MM.1S (cell line): ENCODE measurements at regions not wholly inside any gene's neighbourhood (a gene's known extent, or its start where the extent isn't known, plus 50 kb on each side); places are given as distances from the start of the nearest gene placed in this dataset.
"Not testable (repeated sequence)": the region's sequence is repeated elsewhere in the genome, so short reads cannot be mapped to it uniquely, and the experiment has no call there.

Experiments
- DNase-seq: peaks from one replicate; pipeline ENCODE4 v3.0.0-alpha.2; 2015
- H2AFZ ChIP-seq: fragments of 300-600 bp; sonication (generic); 2 replicates; pipeline ENCODE4 v1.6.0; 2016; ENCODE audit warnings: antibody characterized with exemption, low read length
- H3F3A ChIP-seq: fragments of 300-600 bp; sonication (generic); 2 replicates; pipeline ENCODE4 v1.6.1; 2016; ENCODE audit warnings: mild to moderate bottlenecking, antibody characterized with exemption, low read length, moderate library complexity, mixed read lengths; ENCODE audit not compliant: insufficient read depth
- H3K27ac ChIP-seq: fragments of 300-600 bp; sonication (generic); 2 replicates; pipeline ENCODE4 v1.5.1; 2016; ENCODE audit warnings: mild to moderate bottlenecking, low read length
- H3K27me3 ChIP-seq: fragments of 300-600 bp; sonication (generic); replicated peaks from 2 replicates; pipeline ENCODE4 v1.6.0; 2016; ENCODE audit warnings: low read length; ENCODE audit not compliant: insufficient read depth
- H3K36me3 ChIP-seq: fragments of 300-600 bp; sonication (generic); replicated peaks from 2 replicates; pipeline ENCODE4 v1.6.1; 2016; ENCODE audit warnings: mild to moderate bottlenecking, low read length, mixed read lengths; ENCODE audit not compliant: insufficient read depth
- H3K4me1 ChIP-seq: fragments of 300-600 bp; sonication (generic); 2 replicates; pipeline ENCODE4 v1.6.1; 2016; ENCODE audit warnings: low read length, mixed read lengths
- H3K4me2 ChIP-seq: fragments of 300-600 bp; sonication (generic); 2 replicates; pipeline ENCODE4 v1.6.0; 2016; ENCODE audit warnings: low read depth, low read length
- H3K4me3 ChIP-seq: fragments of 300-600 bp; sonication (generic); 2 replicates; pipeline ENCODE4 v1.5.1; 2016; ENCODE audit warnings: low read length, mixed read lengths
- H3K79me2 ChIP-seq: fragments of 300-600 bp; sonication (generic); 2 replicates; pipeline ENCODE4 v1.6.1; 2016; ENCODE audit warnings: mixed run types, low read length, mixed read lengths
- H3K9ac ChIP-seq: fragments of 300-600 bp; sonication (generic); 2 replicates; pipeline ENCODE4 v1.6.1; 2016; ENCODE audit warnings: low read length, mixed read lengths
- H3K9me2 ChIP-seq: fragments of 300-600 bp; sonication (generic); replicated peaks from 2 replicates; pipeline ENCODE4 v1.6.1; 2016; ENCODE audit warnings: mild to moderate bottlenecking, low read length, mixed read lengths; ENCODE audit not compliant: insufficient read depth
- H3K9me3 ChIP-seq: fragments of 300-600 bp; sonication (generic); replicated peaks from 2 replicates; pipeline ENCODE4 v1.6.1; 2016; ENCODE audit warnings: mild to moderate bottlenecking, low read length, mixed read lengths; ENCODE audit not compliant: insufficient read depth
- H4K20me1 ChIP-seq: fragments of 300-600 bp; sonication (generic); 2 replicates; pipeline ENCODE4 v1.6.1; 2016; ENCODE audit warnings: mild to moderate bottlenecking, low read length, moderate library complexity, mixed read lengths; ENCODE audit not compliant: insufficient read depth
- CTCF ChIP-seq: fragments of 300-600 bp; sonication (generic); IDR thresholded peaks from 2 replicates; pipeline ENCODE4 v1.5.1; 2016; ENCODE audit warnings: antibody characterized with exemption, low read length, mixed read lengths
- EZH2 ChIP-seq: fragments of 300-600 bp; sonication (generic); optimal IDR thresholded peaks from 2 replicates; pipeline ENCODE3; 2017; ENCODE audit warnings: low read depth, mild to moderate bottlenecking, antibody characterized with exemption, low read length, mixed read lengths
- EZH2phosphoT487 ChIP-seq: fragments of 300-600 bp; sonication (generic); IDR thresholded peaks from 2 replicates; pipeline ENCODE4 v1.6.1; 2018; ENCODE audit warnings: antibody characterized with exemption, low read length

DNA sequence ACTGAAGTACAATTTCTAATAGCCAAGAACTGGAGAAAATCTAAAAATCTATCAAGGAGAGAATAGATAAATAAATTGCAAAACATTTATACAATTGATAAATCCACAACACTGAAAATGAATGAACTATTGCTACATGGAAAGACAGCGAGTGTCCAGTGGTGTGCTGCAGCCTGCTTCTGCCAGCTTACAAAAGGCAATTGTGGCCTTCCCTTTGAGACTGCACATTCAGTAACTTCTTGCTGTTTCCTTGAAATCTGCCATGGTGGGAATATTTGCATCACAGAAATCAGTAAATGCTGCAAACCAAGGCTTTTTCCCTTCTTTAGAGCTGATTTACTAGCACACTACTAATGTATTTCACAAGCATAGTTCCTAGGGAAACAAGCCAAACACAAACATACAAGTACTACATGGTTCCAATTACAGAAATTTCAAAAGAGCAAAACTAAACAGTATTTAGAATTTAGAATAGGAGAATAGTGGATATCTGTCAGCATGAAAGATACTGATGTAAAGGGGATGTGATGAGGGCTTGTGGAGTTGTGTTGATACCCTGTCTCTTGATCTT is 76.9 kb upstream of the TRIM77 start:
- Histone ChIP-seq H4K20me1 (no peaks in the 10 kb centered on the region), H3K79me2 (no peaks in the 10 kb centered on the region), H3K4me1 (no peaks in the 10 kb centered on the region), H3K9me2 (no peaks in the 10 kb centered on the region), H3K27ac (no peak overlapping the region), H3K27me3 (no peaks in the 10 kb centered on the region), H3K4me3 (no peak overlapping the region), H2AFZ (no peak overlapping the region), H3K4me2 (no peak overlapping the region), H3F3A (no peaks in the 10 kb centered on the region), H3K36me3 (no peaks in the 10 kb centered on the region), H3K9me3 (no peaks in the 10 kb centered on the region), H3K9ac (no peak overlapping the region)
- TF ChIP-seq EZH2 (no peak), CTCF (no peak), EZH2phosphoT487 (no peak)
- DNase-seq: no peak

DNA sequence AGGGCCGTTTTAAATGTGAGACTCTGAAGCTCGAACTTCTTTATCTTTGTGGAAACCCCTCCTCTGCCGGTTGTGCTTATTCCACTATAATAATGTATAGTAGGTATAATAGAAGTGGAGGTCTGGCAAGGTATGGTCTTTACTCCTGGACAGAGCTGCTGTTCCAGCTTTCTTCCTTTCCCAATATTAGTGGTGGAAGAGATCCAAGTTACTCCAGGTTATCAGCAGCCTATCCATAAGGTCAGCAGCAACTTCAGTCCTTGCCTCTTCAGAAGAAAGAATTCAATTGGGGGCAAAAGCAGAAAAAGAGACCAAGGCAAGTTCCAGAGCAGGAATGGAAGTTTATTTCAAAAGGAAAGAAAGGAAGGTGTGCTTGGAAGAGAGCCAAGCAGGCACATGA is 69.3 kb upstream of the TRIM77 start:
- not testable (repeated sequence) for H3K9me2 ChIP-seq, H3K4me2 ChIP-seq, H3K79me2 ChIP-seq, H3F3A ChIP-seq, H3K9ac ChIP-seq, H3K4me3 ChIP-seq, H3K27ac ChIP-seq, H2AFZ ChIP-seq, H3K9me3 ChIP-seq, H3K27me3 ChIP-seq, H4K20me1 ChIP-seq, DNase-seq, H3K36me3 ChIP-seq, H3K4me1 ChIP-seq

- not testable (repeated sequence) for DNase-seq, H3K4me3 ChIP-seq, H3K4me1 ChIP-seq, H3K9me3 ChIP-seq, H3K9ac ChIP-seq, H2AFZ ChIP-seq, H3K9me2 ChIP-seq, H3K27me3 ChIP-seq, H4K20me1 ChIP-seq, H3K79me2 ChIP-seq, H3K36me3 ChIP-seq, H3K4me2 ChIP-seq, H3F3A ChIP-seq, H3K27ac ChIP-seq
These were observed 61.9 kb upstream of the TRIM77 start for GRCh38 chr11:89648232-89648631.

- not testable (repeated sequence) for H3K9me3 ChIP-seq, H3K27me3 ChIP-seq, H4K20me1 ChIP-seq, H3K4me1 ChIP-seq, H3K4me2 ChIP-seq, H3K36me3 ChIP-seq, H3F3A ChIP-seq, H3K27ac ChIP-seq, H3K79me2 ChIP-seq, H3K9ac ChIP-seq, DNase-seq, H3K9me2 ChIP-seq, H3K4me3 ChIP-seq, H2AFZ ChIP-seq
These were observed 61.1 kb upstream of the TRIM77 start for GRCh38 chr11:89648996-89649395.

DNA sequence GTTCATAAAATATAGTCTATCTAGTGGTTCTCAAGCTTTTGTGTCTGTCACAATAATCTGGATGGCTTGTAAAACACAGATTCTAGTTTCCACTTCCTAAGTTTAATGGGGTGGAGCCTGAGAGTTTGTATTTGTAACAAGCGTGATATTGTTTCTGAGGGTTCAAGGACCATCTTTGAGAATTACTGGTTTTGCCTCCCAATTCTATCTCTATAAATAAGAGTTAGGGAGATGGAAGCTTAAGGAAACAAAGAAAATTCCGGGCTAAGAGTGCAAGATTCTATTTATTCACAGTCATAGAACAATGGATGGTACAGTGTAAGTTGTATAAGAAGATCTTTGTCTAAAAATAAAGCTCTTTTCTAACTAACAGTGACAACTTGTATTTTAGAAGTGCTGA is 55.4 kb upstream of the TRIM77 start:
- not testable (repeated sequence) for H3K9me3 ChIP-seq, H3K4me2 ChIP-seq, DNase-seq, H3K27ac ChIP-seq, H3F3A ChIP-seq, H3K27me3 ChIP-seq, H3K79me2 ChIP-seq, H3K9me2 ChIP-seq, H3K36me3 ChIP-seq, H4K20me1 ChIP-seq, H3K4me3 ChIP-seq, H3K9ac ChIP-seq, H3K4me1 ChIP-seq, H2AFZ ChIP-seq

GRCh38 chr11:89658767-89659166 is 51.3 kb upstream of the TRIM77 start:
- not testable (repeated sequence) for H3K27ac ChIP-seq, H3K79me2 ChIP-seq, H3K9me2 ChIP-seq, H3K4me1 ChIP-seq, DNase-seq, H3F3A ChIP-seq, H3K4me2 ChIP-seq, H3K4me3 ChIP-seq, H3K27me3 ChIP-seq, H3K36me3 ChIP-seq, H2AFZ ChIP-seq, H3K9ac ChIP-seq, H3K9me3 ChIP-seq, H4K20me1 ChIP-seq

GRCh38 chr11:89659414-89659813 is 50.7 kb upstream of the TRIM77 start:
- not testable (repeated sequence) for H3K27me3 ChIP-seq, DNase-seq, H3F3A ChIP-seq, H3K4me3 ChIP-seq, H3K9me2 ChIP-seq, H4K20me1 ChIP-seq, H2AFZ ChIP-seq, H3K27ac ChIP-seq, H3K79me2 ChIP-seq, H3K36me3 ChIP-seq, H3K4me2 ChIP-seq, H3K4me1 ChIP-seq, H3K9me3 ChIP-seq, H3K9ac ChIP-seq
